Limb (tissue), 2 donors: ENCODE measurements at regions not wholly inside any gene's neighbourhood (a gene's known extent, or its start where the extent isn't known, plus 50 kb on each side); places are given as distances from the start of the nearest gene placed in this dataset.
"Not testable (repeated sequence)": the region's sequence is repeated elsewhere in the genome, so short reads cannot be mapped to it uniquely, and the experiment has no call there.

ENCODE experiments used
- DNase-seq, 2 donors: peaks; one replicate each; pipeline ENCODE4 v3.0.0-alpha.2; 2016; ENCODE audit errors: extremely low spot score in 2 of 2

GRCh38 chr1:83097715-83098114 lies 901.2 kb downstream of the TTLL7 start:
- no peak for DNase-seq

DNA sequence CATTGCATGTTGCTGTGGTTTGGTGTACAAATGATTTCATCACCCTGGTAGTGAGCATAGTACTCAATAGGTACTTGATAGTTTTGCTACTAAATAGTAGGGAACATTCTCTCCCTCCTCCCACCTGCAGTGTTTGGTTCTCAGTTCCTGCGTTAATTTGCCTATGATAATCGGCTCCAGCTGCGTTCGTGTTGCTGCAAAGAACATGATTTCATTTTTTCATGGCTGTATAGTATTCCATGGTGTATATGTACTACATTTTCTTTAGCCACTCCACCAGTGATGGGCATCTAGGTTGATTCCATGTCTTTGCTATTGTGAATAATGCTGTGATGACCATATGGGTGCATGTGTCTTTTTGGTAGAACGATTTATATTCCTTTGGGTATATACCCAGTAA lies 903.4 kb downstream of the TTLL7 start:
- DNase-seq, result no peak

GRCh38 chr1:83090195-83090594 lies 908.7 kb downstream of the TTLL7 start:
- DNase-seq, result no peak

DNA sequence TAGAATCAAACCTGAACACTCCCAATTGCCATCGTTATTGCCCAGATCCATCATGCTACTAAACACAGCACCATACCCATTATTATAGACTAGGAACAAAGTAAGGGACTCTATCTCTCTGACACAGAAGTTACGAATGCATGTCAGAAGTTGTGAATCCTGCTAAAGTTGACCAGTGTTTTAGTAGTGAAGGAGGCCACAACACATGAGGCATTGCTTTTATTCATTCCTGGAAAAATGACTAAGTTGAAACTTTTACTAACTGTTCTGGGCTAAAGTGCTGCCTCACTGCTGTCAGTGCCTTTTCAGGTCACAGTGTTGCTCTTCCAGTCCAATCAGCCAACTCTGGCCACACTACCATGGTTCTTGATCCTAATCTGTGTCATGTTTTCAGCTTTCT lies 911.1 kb downstream of the TTLL7 start:
- no peak for DNase-seq

- no peak for DNase-seq
Observed at GRCh38 chr1:83086986-83087512, 911.9 kb downstream of the TTLL7 start.

GRCh38 chr1:83086346-83086745 lies 912.6 kb downstream of the TTLL7 start:
- no peak for DNase-seq

DNA sequence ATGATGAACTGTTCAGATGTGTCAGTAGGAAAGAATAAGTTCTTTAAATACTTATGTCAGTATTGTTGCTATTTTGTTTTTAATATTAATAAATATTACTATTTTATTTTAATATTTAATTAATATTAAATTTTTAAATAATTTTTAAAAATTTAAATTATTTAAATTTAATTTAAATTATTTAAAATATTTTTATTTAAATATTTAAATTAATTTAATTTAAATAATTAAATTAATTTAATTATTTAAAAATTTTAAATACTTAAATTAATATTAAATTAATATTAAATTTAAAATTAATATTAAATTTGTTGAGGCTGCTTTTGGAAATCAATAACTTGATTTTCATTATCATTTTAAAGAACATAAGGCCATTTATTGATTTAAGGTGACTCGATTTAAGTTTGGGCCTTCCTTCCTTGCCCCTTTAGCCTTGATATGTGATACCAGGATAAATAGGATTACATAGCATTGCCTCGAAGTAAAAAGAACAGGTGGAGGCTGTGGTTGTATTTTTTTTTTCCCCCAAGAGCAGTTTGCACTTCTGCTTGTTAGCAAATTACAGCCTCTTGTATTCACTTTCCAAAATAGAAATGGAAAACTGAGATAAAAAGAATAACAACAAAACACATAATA lies 915.2 kb downstream of the TTLL7 start:
- DNase-seq, result no peak

DNA sequence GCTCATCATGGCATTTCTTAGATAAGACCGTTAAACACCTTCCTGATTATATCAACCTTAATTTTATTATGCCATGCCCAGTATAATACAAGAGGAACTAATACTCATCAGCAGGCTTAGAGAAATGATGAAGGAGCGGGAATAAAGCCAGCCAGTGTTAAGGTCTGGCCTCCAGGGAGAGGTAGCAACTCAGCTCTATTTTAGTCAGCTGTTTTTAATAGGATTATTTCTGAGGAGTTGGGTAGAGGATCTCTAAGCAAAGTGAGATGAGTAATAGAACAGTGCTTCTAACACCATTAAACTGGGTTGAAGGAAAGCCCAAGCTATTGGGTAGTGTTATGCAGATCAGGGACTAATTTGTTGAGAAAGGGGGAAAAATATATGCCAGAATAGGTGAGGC lies 921.5 kb downstream of the TTLL7 start:
- no peak for DNase-seq

GRCh38 chr1:83075107-83075506 lies 923.8 kb downstream of the TTLL7 start:
- DNase-seq, result no peak

DNA sequence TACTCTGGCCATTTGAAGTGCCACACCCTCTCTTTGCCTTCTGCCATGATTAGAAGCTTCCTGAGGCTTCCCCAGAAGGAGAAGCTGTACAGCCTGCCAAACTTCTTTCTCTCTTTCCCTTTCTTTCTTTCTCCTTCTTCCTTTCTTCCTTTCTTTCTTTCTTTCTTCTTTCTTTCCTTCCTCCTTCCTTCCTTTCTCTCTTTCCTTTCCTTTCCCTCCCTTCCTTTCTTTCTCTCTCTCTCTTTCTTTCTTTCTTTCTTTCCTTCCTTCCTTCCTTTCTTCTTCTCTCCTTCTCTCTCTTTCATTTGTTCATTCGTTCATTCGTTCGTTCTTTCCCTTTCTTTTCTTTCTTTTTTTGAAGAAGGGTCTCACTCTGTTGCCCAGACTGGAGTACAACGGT lies 931.0 kb downstream of the TTLL7 start:
- DNase-seq, result no peak

- DNase-seq, result no peak
Observed at GRCh38 chr1:83065952-83066727, 932.8 kb downstream of the TTLL7 start.

DNA sequence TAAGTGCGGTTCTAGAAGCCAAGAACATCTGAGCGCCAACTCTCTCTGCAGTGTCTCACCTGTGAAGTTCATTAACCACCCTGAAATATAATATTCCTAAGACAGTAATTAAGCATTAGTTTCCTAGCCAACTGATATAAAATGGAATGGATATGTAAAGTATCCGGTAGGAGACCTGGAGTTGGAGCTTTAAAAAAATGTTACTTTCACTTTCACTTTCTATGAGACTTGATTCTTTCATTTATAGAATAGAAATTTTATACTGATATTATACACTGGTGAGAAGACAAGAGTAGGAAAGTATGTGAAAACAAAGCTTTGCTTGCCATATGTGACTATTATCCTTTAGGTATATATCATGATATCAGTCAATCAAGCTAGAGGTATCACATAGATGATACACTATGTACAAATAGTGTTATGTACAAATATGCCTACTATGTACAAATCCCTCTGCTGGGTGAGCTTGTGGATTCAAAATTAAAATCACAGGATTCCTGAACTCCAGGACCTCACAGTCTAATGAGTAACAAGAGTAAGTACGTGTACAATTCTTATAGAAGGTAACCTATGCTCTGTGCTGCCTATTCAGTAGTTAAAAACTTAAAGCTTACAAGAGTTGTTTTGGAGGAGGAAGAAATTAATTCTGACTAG lies 934.2 kb downstream of the TTLL7 start:
- no peak for DNase-seq

GRCh38 chr1:83060651-83061390 lies 938.1 kb downstream of the TTLL7 start:
- DNase-seq, result peak; percentile 60 to 65

- DNase-seq, result peak in 1 of 2 donors; percentile 42
Observed at GRCh38 chr1:83060221-83060620, 938.7 kb downstream of the TTLL7 start.

DNA sequence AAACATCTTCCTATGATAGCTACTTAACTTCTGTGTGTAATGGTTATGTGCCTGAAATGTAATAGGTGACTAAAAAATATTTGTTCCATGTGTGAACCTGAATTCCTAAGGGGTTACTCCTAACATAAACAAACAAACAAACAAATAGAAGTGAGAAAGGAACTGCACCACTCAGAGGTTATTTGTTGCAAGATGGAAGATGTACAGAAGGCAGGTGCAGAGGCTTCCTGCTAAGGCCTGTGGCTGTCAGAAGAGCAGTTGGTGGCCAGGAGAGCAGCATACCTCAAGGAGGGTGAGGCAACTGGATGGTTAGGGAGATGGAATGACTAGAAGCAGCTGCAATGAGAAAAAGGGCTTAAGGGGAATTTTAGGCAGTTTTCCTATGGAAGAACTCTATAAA lies 940.6 kb downstream of the TTLL7 start:
- no peak for DNase-seq

DNA sequence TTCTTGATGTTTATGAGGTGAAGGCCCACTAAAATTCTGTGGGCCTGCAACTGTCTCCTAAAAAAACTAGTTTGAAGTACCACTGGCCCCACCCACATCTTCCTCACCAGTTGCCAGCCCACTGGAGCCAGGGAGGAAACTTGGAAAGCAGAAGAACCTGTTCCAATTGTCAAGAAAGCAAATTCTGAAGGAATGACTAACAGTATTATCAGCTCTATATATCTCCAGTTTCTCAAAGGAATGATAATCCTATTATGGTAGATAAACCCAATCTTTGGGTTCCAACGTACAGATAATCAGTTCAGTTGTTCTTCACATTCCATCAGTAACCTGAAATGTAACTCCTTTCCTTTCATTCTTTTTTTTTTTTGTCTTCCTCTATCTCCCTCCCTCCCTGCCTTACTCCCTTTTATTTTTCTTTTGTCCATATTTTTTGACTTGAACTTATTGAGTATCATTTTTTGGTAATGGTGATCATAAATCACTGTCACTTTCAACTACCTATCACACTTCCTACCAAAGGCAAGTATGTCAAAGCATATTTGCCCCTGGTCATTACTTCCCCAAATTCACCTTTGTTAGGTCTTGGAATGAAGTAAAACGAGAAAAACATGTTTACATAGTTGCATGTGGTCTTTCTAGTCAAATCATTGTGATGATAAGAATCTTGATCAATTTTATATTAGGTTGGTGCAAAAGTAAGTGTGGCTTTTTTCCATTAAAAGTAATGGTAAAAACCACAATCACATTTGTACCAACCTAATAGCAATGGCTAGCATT lies 943.4 kb downstream of the TTLL7 start:
- no peak for DNase-seq

- no peak for DNase-seq
Observed at GRCh38 chr1:83053446-83053845, 945.5 kb downstream of the TTLL7 start.

GRCh38 chr1:83052865-83053264 lies 946.1 kb downstream of the TTLL7 start:
- DNase-seq, result no peak

DNA sequence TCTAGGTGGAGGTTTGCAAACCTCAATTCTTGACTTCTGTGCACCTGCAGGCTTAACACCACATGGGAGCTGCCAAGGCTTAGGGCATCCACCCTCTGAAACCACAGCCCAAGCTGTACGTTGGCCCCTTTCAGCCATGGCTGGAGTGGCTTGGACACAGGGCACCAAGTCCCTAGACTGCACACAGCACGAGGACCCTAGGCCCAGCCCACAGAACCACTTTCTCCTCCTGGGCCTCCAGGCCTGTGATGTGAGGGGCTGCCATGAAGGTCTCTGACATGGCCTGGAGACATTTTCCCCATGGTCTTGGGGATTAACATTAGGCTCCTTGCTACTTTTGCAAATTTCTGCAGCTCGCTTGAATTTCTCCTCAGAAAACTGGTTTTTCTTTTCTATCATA lies 947.9 kb downstream of the TTLL7 start:
- DNase-seq, result not testable (repeated sequence)

DNA sequence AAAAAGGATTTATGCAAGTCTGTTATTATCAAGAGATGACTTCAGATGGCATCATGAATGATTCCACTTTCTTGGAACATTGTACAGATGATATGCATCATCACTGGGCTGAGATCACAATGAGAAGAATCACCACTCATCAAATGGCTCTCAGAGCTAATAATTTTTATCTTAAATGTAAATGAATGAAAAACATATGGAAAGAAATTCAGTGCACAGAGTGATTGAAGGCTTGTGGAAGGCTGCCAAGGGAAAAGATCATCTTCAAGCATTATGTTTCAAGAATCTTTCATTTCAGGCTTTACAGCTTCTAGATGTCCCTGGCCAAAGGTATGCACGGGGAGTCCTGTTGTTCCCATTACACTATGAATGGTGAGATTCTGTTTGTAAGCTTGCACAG lies 955.7 kb downstream of the TTLL7 start:
- DNase-seq, result no peak

DNA sequence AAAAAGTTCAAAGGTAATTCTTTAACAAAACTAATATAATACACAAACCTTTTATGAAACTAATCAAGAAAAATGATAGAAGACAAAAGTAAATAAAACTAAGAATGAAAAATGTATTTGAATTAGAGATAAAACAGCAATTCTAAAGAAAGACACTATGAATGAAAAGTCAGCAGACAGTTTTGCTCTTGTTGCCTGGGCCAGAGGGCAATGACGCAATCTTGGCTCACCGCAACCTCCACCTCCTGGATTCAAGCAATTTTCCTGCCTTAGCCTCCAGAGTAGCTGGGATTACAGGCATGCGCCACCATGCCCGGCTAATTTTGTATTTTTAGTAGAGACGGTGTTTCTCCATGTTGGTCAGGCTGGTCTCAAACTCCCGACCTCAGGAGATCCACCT lies 959.8 kb downstream of the TTLL7 start:
- not testable (repeated sequence) for DNase-seq
